ENCODE measurements at regions not wholly inside any gene's neighbourhood (a gene's known extent, or its start where the extent isn't known, plus 50 kb on each side); places are given as distances from the start of the nearest gene placed in this dataset.

GRCh38 chr12:39186744-39187143, 256.2 kb downstream of the KIF21A start:
- Histone ChIP-seq H3K4me1 (no peaks in the 10 kb centered on the region), H3K36me3 (no peaks in the 10 kb centered on the region), H3K4me3 (no peak overlapping the region), H3K9me3 (peaks cover 0 to 5% of the 10 kb centered on the region in 2 donors), H3K27ac (no peak overlapping the region), H3K27me3 (no peaks in the 10 kb centered on the region)
- ATAC-seq: no peak
- intact Hi-C loops (cut with DNase I): no loop called here
- TF ChIP-seq, protein P1, sequence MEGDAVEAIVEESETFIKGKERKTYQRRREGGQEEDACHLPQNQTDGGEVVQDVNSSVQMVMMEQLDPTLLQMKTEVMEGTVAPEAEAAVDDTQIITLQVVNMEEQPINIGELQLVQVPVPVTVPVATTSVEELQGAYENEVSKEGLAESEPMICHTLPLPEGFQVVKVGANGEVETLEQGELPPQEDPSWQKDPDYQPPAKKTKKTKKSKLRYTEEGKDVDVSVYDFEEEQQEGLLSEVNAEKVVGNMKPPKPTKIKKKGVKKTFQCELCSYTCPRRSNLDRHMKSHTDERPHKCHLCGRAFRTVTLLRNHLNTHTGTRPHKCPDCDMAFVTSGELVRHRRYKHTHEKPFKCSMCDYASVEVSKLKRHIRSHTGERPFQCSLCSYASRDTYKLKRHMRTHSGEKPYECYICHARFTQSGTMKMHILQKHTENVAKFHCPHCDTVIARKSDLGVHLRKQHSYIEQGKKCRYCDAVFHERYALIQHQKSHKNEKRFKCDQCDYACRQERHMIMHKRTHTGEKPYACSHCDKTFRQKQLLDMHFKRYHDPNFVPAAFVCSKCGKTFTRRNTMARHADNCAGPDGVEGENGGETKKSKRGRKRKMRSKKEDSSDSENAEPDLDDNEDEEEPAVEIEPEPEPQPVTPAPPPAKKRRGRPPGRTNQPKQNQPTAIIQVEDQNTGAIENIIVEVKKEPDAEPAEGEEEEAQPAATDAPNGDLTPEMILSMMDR (IDR thresholded peaks at IDR 0.05): no peak
- no peak for DNase-seq

- H3K4me3 ChIP-seq: no peak overlapping the region
- H3K36me3 ChIP-seq: no peaks in the 10 kb centered on the region
- intact Hi-C loops (cut with DNase I): no loop called here
- H3K4me1 ChIP-seq: no peaks in the 10 kb centered on the region
- no peaks in the 10 kb centered on the region for H3K9me3 ChIP-seq
- no peaks in the 10 kb centered on the region for H3K27me3 ChIP-seq
- TF ChIP-seq, protein P1 (IDR thresholded peaks at IDR 0.05): no peak
- H3K27ac ChIP-seq: no peak overlapping the region
- ATAC-seq: no peak
- no peak for DNase-seq
These were observed 264.1 kb downstream of the KIF21A start for GRCh38 chr12:39178837-39179236.

DNA sequence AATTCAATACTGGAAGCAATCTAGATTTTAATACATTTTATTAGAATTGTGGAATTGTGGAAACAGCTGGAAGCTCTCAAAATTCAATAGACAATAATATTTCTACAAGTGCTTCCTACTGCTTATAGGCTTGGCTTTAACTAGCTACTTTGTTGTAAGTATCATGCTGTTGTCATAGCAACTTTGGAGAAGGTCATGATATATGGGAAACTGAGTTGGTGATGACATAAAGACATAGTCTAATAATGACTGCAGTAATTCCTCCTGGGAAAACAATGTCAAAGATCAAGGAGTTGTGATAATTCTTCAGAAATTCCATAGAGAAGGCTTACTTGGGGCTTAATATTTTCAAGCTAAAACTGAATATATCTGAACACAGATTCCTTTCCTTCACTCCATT, 266.6 kb downstream of the KIF21A start:
- DNase-seq: no peak
- no peaks in the 10 kb centered on the region for H3K4me1 ChIP-seq
- intact Hi-C loops (cut with DNase I): no loop called here
- H3K27me3 ChIP-seq: no peaks in the 10 kb centered on the region
- no peak overlapping the region for H3K4me3 ChIP-seq
- no peaks in the 10 kb centered on the region for H3K36me3 ChIP-seq
- no peak for ATAC-seq
- no peak overlapping the region for H3K27ac ChIP-seq
- TF ChIP-seq, protein P1 (IDR thresholded peaks at IDR 0.05): no peak
- peaks cover 0 to 3% of the 10 kb centered on the region in 2 donors for H3K9me3 ChIP-seq

DNA sequence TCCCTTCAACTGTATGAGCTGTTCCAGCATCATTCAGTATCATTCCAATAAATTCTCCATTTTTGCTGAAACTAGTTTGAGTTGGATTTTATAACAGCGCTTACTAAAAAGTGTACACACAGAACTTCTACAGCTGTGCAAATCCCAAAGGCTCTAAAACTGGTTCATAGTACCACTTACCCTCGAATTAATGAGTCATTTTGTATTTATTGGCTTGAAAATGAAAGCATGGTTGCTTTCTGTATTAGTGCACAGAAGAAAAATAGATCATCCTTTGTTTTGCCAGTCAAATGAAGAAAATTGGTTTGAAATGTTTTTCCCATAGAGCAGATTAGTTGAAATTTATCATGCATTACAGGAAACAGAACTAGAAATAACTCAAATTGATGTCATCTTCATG, 268.3 kb upstream of the CPNE8 start:
- Histone ChIP-seq H3K9me3 (peaks cover 0 to 3% of the 10 kb centered on the region in 2 donors), H3K4me1 (no peaks in the 10 kb centered on the region), H3K27me3 (no peaks in the 10 kb centered on the region), H3K36me3 (no peaks in the 10 kb centered on the region), H3K27ac (no peak overlapping the region), H3K4me3 (no peak overlapping the region)
- TF ChIP-seq, protein P1 (IDR thresholded peaks at IDR 0.05): no peak
- DNase-seq (no peak), ATAC-seq (no peak)
- intact Hi-C loops (cut with DNase I): no loop called here

DNA sequence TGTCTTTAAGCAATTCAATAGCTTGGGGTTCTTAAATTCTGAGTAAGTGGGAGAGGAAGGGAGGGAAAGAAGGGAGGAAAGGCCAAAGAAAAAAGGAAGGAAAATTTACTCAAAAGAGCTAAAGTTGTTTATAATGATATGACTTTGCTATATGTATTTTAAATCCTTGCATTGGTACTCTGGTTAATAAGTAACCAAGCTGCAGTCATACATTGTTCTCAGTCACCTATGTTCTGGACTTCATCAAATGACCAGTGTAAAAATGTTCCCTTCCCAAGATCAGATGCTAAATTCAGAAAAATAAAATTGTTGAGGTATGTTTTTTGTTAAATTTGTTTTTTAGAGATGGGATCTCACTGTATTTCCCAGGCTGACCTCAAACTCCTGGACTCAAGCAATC, 259.9 kb upstream of the CPNE8 start:
- no peaks in the 10 kb centered on the region for H3K36me3 ChIP-seq
- no peak for ATAC-seq
- H3K27me3 ChIP-seq: no peaks in the 10 kb centered on the region
- H3K9me3 ChIP-seq: peaks cover 0 to 3% of the 10 kb centered on the region in 2 donors
- DNase-seq: no peak
- H3K4me1 ChIP-seq: no peaks in the 10 kb centered on the region
- TF ChIP-seq, protein P1 (IDR thresholded peaks at IDR 0.05): no peak
- H3K27ac ChIP-seq: no peak overlapping the region
- intact Hi-C loops (cut with DNase I): no loop called here
- H3K4me3 ChIP-seq: no peak overlapping the region
